Kidney (tissue), 13 donors: ENCODE measurements at regions not wholly inside any gene's neighbourhood (a gene's known extent, or its start where the extent isn't known, plus 50 kb on each side); places are given as distances from the start of the nearest gene placed in this dataset.

Experiments
- DNase-seq, 5 donors: peaks; one replicate each; pipeline ENCODE4 v3.0.0-alpha.2; 2013 to 2020
- FAIRE-seq: peaks from 2 replicates; lab custom pipeline; 2012; peaks lifted over from hg19 to GRCh38; lab: Jason Lieb, UNC
- H3K27ac ChIP-seq, 2 donors: one replicate each; pipeline ENCODE4 v1.7.0; 2013; ENCODE audit warnings: low read depth in 2 of 2, low read length in 2 of 2, inconsistent platforms in 1 of 2
- H3K27me3 ChIP-seq: one replicate; pipeline ENCODE4 v1.7.1; 2013; ENCODE audit warnings: low read length, inconsistent platforms; ENCODE audit not compliant: control insufficient read depth, insufficient read depth
- H3K36me3 ChIP-seq, 3 donors: one replicate each; pipeline versions ENCODE4 v1.7.0 to v1.7.1; 2013; ENCODE audit warnings: low read length in 3 of 3, control low read depth in 1 of 3, inconsistent platforms in 1 of 3; ENCODE audit not compliant: insufficient read depth in 3 of 3, control insufficient read depth in 2 of 3
- H3K4me1 ChIP-seq, 3 donors: one replicate each; pipeline versions ENCODE4 v1.7.0 to v1.7.1; 2013; ENCODE audit warnings: low read length in 3 of 3, inconsistent platforms in 1 of 3, low read depth in 1 of 3; ENCODE audit not compliant: control insufficient read depth in 2 of 3, insufficient read depth in 2 of 3
- H3K4me3 ChIP-seq, 3 donors: one replicate each; pipeline versions ENCODE4 v1.7.0 to v1.8.1; 2013; ENCODE audit warnings: low read length in 3 of 3, control low read depth in 1 of 3, inconsistent platforms in 1 of 3
- H3K9ac ChIP-seq, 3 donors: one replicate each; pipeline versions ENCODE4 v1.7.0 to v1.7.1; 2013; ENCODE audit warnings: low read length in 3 of 3, control low read depth in 1 of 3, inconsistent platforms in 1 of 3
- H3K9me3 ChIP-seq, 3 donors: one replicate each; pipeline versions ENCODE4 v1.7.0 to v1.7.1; 2013; ENCODE audit warnings: low read length in 3 of 3, control low read depth in 1 of 3, inconsistent platforms in 1 of 3; ENCODE audit not compliant: control insufficient read depth in 2 of 3, insufficient read depth in 1 of 3
- CTCF ChIP-seq: IDR thresholded peaks from 3 replicates; pipeline ENCODE4 v1.5.1; 2012; ENCODE audit warnings: mild to moderate bottlenecking, moderate library complexity, borderline replicate concordance; ENCODE audit not compliant: insufficient read depth; ENCODE audit errors: extremely low read depth
- intact Hi-C: fragments of 100-400 bp; cut with DNase I; formaldehyde crosslinking; loops from one replicate; pipeline ENCODE4 v1.11.1; 2022
- donor health status: control.
- donor health status: control.
- donor health status: control.
- donor health status: control.
- donor health status: control.
- donor health status: DM: yes; HTN: yes; CAD: no.
- donor health status: Normal renal cell carcinoma (clear cell type).

- no peak for TF ChIP-seq CTCF
- Histone ChIP-seq H3K9me3 (no peaks in the 10 kb centered on the region), H3K4me1 (no peaks in the 10 kb centered on the region), H3K4me3 (no peak overlapping the region), H3K36me3 (no peaks in the 10 kb centered on the region), H3K27me3 (no peaks in the 10 kb centered on the region), H3K27ac (no peak overlapping the region), H3K9ac (no peak overlapping the region)
- DNase-seq (no peak), FAIRE-seq (no peak)
- intact Hi-C loops: no loop called here
Measured at GRCh38 chr3:80526153-80526552, 758.4 kb upstream of the ROBO1 start.

- Histone ChIP-seq H3K4me1 (no peaks in the 10 kb centered on the region), H3K4me3 (no peak overlapping the region), H3K36me3 (no peaks in the 10 kb centered on the region), H3K9me3 (no peaks in the 10 kb centered on the region), H3K27me3 (no peaks in the 10 kb centered on the region), H3K27ac (no peak overlapping the region), H3K9ac (no peak overlapping the region)
- intact Hi-C loops: no loop called here
- DNase-seq: no peak
- FAIRE-seq: no peak
- no peak for TF ChIP-seq CTCF
Measured at GRCh38 chr3:80521081-80521480, 753.3 kb upstream of the ROBO1 start.

GRCh38 chr3:80519436-80519835 is 751.6 kb upstream of the ROBO1 start:
- H3K36me3 ChIP-seq: no peaks in the 10 kb centered on the region
- DNase-seq: no peak
- no peak overlapping the region for H3K27ac ChIP-seq
- no peaks in the 10 kb centered on the region for H3K27me3 ChIP-seq
- FAIRE-seq: no peak
- no peak for TF ChIP-seq CTCF
- H3K4me1 ChIP-seq: no peaks in the 10 kb centered on the region
- H3K4me3 ChIP-seq: no peak overlapping the region
- no peak overlapping the region for H3K9ac ChIP-seq
- intact Hi-C loops: no loop called here
- H3K9me3 ChIP-seq: no peaks in the 10 kb centered on the region

- Histone ChIP-seq H3K4me1 (no peaks in the 10 kb centered on the region), H3K4me3 (no peak overlapping the region), H3K36me3 (no peaks in the 10 kb centered on the region), H3K27ac (no peak overlapping the region), H3K9ac (no peak overlapping the region), H3K27me3 (no peaks in the 10 kb centered on the region), H3K9me3 (no peaks in the 10 kb centered on the region)
- intact Hi-C loops: no loop called here
- FAIRE-seq: no peak
- no peak for TF ChIP-seq CTCF
- peak in 1 of 5 donors; percentile 49 for DNase-seq
Measured at GRCh38 chr3:80496452-80496851, 728.7 kb upstream of the ROBO1 start.
